ENCODE measurements at regions not wholly inside any gene's neighbourhood (a gene's known extent, or its start where the extent isn't known, plus 50 kb on each side); places are given as distances from the start of the nearest gene placed in this dataset.

DNA sequence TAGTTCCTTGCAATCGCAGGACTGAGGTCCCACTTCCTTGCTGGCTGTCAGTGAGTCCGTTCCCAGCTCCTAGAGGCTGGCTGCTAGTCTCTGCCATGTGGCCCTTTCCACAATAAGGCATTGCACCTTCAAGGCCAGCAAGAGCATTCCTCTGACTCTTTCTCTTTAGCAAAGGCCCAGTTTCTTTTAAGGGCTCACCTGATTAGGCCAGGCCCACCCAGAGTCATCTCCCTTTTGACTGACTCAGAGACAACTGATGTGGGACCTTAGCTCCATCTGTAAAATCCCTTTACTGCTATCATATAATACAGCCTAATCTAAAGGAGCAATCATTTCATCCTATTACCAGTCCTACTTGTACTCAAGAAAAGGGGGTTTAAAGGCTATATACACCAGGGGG, 278.2 kb downstream of the SLC4A3 start:
- Histone ChIP-seq H3K36me3 (ENCODE audit: low read depth) (no peaks in the 10 kb centered on the region), H3K4me1 (ENCODE audit: insufficient read depth) (no peaks in the 10 kb centered on the region), H3K4me3 (no peak overlapping the region), H3K9me2 (ENCODE audit: insufficient read depth) (no peaks in the 10 kb centered on the region), H3K9ac (no peak overlapping the region), H3F3A (ENCODE audit: insufficient read depth) (no peaks in the 10 kb centered on the region), H3K4me2 (ENCODE audit: unreplicated experiment) (no peak overlapping the region), H3K9me3 (ENCODE audit: low read depth) (no peaks in the 10 kb centered on the region), H3K79me2 (ENCODE audit: insufficient read depth) (no peaks in the 10 kb centered on the region), H3K27ac (no peak overlapping the region), H4K20me1 (ENCODE audit: insufficient read depth) (no peaks in the 10 kb centered on the region), H2AFZ (no peak overlapping the region), H3K27me3 (replicated peaks; ENCODE audit: insufficient read depth) (peaks cover 4% of the 10 kb centered on the region; the same call in 1 of the 2 replicates)
- no peak for DNase-seq
- WGBS, 2 experiments (ENCODE audit: low coverage in 1 of 2, low lambda C conversion rate in 2 of 2, missing lambda C conversion rate in 2 of 2), result 23% methylated on average over 2 of the region's 2 CpGs
- in situ Hi-C loops (cut with MboI), result no loop called here
- TF ChIP-seq EZH2 (IDR thresholded peaks at IDR 0.05; ENCODE audit: insufficient read depth, poor library complexity, severe bottlenecking) (no peak), EZH2phosphoT487 (IDR thresholded peaks at IDR 0.05; ENCODE audit: insufficient read depth, low read depth) (no peak)

DNA sequence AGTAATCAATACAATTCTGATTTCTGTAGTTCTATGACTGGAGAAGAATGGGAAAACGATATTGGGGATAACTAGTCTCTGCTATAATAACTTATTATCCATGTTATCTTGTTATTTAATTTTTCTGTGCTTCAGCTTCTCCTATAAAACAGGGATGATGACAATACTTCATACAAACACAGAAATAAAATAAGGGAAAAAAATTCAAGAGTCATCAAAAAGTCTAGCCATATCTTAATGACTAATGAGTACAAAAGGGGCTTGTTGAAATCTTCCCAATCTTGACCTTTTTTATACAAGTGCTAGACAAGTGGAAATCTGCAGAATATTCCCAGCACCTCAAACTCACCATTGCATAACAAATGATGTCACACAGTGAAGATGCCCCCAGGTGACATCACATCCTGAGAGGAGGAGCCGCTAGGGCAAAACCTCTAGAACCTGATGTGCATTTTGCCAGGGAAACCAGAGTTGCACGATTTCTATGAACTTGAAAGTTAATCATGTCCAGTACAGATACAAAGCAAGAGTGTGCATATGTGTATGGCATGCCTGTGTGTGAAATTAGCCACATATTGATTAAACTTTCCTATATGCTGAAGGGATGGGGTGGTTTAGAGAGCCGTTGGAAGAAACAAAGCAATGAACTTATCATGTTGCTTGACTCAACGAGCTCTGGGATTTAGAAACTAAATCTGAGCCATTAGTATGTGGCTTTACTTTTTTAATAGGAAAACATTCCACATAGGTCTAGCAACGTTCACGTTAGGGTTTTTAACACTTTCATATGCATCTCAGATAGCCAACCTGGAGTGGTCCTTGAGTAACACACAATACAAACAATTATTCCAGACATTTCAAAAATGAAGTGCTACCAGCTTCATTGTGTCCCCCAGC, 278.9 kb downstream of the SLC4A3 start:
- TF ChIP-seq EZH2 (IDR thresholded peaks at IDR 0.05; ENCODE audit: insufficient read depth, poor library complexity, severe bottlenecking) (no peak), EZH2phosphoT487 (IDR thresholded peaks at IDR 0.05; ENCODE audit: insufficient read depth, low read depth) (no peak)
- H3K79me2 ChIP-seq (ENCODE audit: insufficient read depth), result no peaks in the 10 kb centered on the region
- in situ Hi-C loops (cut with MboI), result no loop called here
- no peak overlapping the region for H3K4me3 ChIP-seq
- H3K27ac ChIP-seq, result no peak overlapping the region
- no peaks in the 10 kb centered on the region for H3F3A ChIP-seq (ENCODE audit: insufficient read depth)
- H2AFZ ChIP-seq, result no peak overlapping the region
- H3K4me1 ChIP-seq (ENCODE audit: insufficient read depth), result no peaks in the 10 kb centered on the region
- peaks cover 4% of the 10 kb centered on the region; the same call in 1 of the 2 replicates for H3K27me3 ChIP-seq (replicated peaks; ENCODE audit: insufficient read depth)
- peak; percentile 7 for DNase-seq
- H3K4me2 ChIP-seq (ENCODE audit: unreplicated experiment), result no peak overlapping the region
- H4K20me1 ChIP-seq (ENCODE audit: insufficient read depth), result no peaks in the 10 kb centered on the region
- WGBS, 2 experiments (ENCODE audit: low coverage in 1 of 2, low lambda C conversion rate in 2 of 2, missing lambda C conversion rate in 2 of 2), result 32% methylated on average over 7 of the region's 7 CpGs
- H3K9me2 ChIP-seq (ENCODE audit: insufficient read depth), result no peaks in the 10 kb centered on the region
- no peaks in the 10 kb centered on the region for H3K36me3 ChIP-seq (ENCODE audit: low read depth)
- no peaks in the 10 kb centered on the region for H3K9me3 ChIP-seq (ENCODE audit: low read depth)
- H3K9ac ChIP-seq, result no peak overlapping the region

DNA sequence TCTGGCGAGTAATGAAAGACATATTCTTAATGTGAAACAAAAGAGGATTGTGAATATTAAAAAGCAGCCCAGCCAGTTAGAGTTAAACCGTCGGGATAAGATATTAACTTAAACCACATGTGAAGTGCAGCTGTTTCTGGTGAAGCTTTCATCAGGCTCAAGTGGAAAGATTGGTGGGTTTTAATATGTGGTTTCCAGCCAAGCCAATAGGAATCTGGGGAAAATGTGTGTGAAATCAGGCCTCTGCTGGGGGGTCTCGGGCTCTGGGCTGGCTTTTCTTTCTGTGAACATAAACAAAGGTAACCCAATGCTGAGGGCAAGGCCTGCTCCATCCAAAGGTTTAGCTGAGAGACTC, 279.6 kb downstream of the SLC4A3 start:
- Histone ChIP-seq H3K9me2 (ENCODE audit: insufficient read depth) (no peaks in the 10 kb centered on the region), H3K4me3 (no peak overlapping the region), H3K27ac (no peak overlapping the region), H3K9ac (no peak overlapping the region), H3K4me1 (ENCODE audit: insufficient read depth) (0 out of 2 replicates have a peak, but pooled peaks cover 2% of the 10 kb centered on the region), H3K27me3 (replicated peaks; ENCODE audit: insufficient read depth) (peaks cover 4% of the 10 kb centered on the region; the same call in 1 of the 2 replicates), H3K79me2 (ENCODE audit: insufficient read depth) (no peaks in the 10 kb centered on the region), H4K20me1 (ENCODE audit: insufficient read depth) (no peaks in the 10 kb centered on the region), H3F3A (ENCODE audit: insufficient read depth) (no peaks in the 10 kb centered on the region), H3K36me3 (ENCODE audit: low read depth) (no peaks in the 10 kb centered on the region), H2AFZ (no peak overlapping the region), H3K4me2 (ENCODE audit: unreplicated experiment) (no peak overlapping the region), H3K9me3 (ENCODE audit: low read depth) (no peaks in the 10 kb centered on the region)
- no peak for TF ChIP-seq EZH2phosphoT487 (IDR thresholded peaks at IDR 0.05; ENCODE audit: insufficient read depth, low read depth)
- TF ChIP-seq EZH2 (IDR thresholded peaks at IDR 0.05; ENCODE audit: insufficient read depth, poor library complexity, severe bottlenecking), result no peak
- 4 to 8% methylated on average over 4 of the region's 4 CpGs for WGBS, 2 experiments (ENCODE audit: low coverage in 1 of 2, low lambda C conversion rate in 2 of 2, missing lambda C conversion rate in 2 of 2)
- DNase-seq, result no peak
- in situ Hi-C loops (cut with MboI), result no loop called here

DNA sequence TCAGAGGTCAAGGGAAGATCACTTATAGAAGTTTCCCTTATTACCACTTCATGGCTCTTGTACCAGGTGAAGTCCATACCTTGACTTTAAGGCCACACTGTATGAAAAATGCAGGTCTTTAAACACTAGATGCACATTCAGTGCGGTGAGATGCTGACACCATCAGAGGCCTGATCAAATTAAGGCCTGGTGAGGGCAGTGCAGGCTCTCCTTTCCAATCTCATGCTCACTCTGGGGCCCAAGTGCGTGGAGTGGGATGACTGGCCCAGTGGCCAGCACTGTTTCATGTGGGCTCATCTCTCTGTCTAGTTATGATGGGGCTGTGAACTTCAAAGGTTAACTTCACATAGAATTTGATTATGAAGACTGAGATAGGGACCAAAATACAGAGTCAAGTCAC, 281.1 kb downstream of the SLC4A3 start:
- no peak overlapping the region for H3K9ac ChIP-seq
- no peaks in the 10 kb centered on the region for H4K20me1 ChIP-seq (ENCODE audit: insufficient read depth)
- no peak for TF ChIP-seq EZH2phosphoT487 (IDR thresholded peaks at IDR 0.05; ENCODE audit: insufficient read depth, low read depth)
- TF ChIP-seq EZH2 (IDR thresholded peaks at IDR 0.05; ENCODE audit: insufficient read depth, poor library complexity, severe bottlenecking), result no peak
- 44 to 51% methylated on average over 2 of the region's 2 CpGs for WGBS, 2 experiments (ENCODE audit: low coverage in 1 of 2, low lambda C conversion rate in 2 of 2, missing lambda C conversion rate in 2 of 2)
- no peaks in the 10 kb centered on the region for H3K79me2 ChIP-seq (ENCODE audit: insufficient read depth)
- H2AFZ ChIP-seq, result no peak overlapping the region
- H3K4me1 ChIP-seq (ENCODE audit: insufficient read depth), result peaks cover 12% of the 10 kb centered on the region; the same call in 1 of the 2 replicates
- no peak for DNase-seq
- H3K9me2 ChIP-seq (ENCODE audit: insufficient read depth), result no peaks in the 10 kb centered on the region
- no peaks in the 10 kb centered on the region for H3K36me3 ChIP-seq (ENCODE audit: low read depth)
- H3K4me2 ChIP-seq (ENCODE audit: unreplicated experiment), result no peak overlapping the region
- H3F3A ChIP-seq (ENCODE audit: insufficient read depth), result peaks cover 3% of the 10 kb centered on the region; the same call in 1 of the 2 replicates
- H3K4me3 ChIP-seq, result no peak overlapping the region
- peaks cover 3% of the 10 kb centered on the region; the same call in 1 of the 2 replicates for H3K27me3 ChIP-seq (replicated peaks; ENCODE audit: insufficient read depth)
- H3K9me3 ChIP-seq (ENCODE audit: low read depth), result no peaks in the 10 kb centered on the region
- in situ Hi-C loops (cut with MboI), result no loop called here
- no peak overlapping the region for H3K27ac ChIP-seq
